Stimulated activated CD8-positive, alpha-beta memory T cell treated with anti-CD3 and anti-CD28 coated beads, Interleukin-2, amount 100 ng/mL, for 1 hour (primary cell): ENCODE measurements at regions not wholly inside any gene's neighbourhood (a gene's known extent, or its start where the extent isn't known, plus 50 kb on each side); places are given as distances from the start of the nearest gene placed in this dataset.
"Not testable (repeated sequence)": the region's sequence is repeated elsewhere in the genome, so short reads cannot be mapped to it uniquely, and the experiment has no call there.

Experiments used
- DNase-seq, 2 donors: peaks; one replicate each; pipeline ENCODE4 v3.0.0-alpha.2; 2020; ENCODE audit warnings: low read depth in 2 of 2

DNA sequence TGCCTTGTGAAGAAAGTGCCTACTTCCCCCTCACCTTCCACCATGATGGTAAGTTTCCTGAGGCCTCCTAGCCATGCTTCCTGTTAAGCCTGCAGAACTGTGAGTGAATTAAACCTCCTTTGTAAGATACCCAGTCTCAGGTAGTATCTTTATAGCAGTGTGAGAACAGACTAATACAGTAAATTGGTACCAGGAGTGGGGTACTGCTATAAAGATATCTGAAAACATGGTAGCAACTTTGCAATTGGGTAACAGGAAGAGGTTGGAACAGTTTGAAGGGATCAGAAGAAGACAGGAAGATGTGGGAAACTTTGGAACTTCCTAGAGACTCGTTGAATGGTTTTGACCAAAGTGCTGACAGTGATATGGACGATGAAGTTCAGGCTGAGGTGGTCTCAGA is 550.3 kb upstream of the ADAMTS5 start:
- DNase-seq = not testable (repeated sequence)

DNA sequence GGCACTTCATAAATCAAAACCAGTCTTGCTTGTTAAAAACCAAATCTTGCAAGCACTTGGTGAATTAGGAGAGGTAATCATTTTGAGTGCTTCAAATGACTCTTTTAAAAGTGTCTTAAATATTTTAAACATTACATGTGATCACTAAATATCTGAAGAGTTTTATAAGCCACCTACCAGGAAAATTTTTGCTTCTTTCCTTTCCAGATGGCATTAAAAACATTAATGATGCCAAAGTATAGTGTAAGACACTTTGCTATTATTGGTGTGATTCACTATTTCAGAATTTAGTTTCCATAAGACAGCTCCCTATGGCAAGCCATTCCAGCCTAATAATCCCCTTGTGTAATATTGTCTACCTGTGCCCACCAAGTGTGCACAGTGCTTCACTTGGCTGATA is 548.8 kb upstream of the ADAMTS5 start:
- no peak for DNase-seq

DNA sequence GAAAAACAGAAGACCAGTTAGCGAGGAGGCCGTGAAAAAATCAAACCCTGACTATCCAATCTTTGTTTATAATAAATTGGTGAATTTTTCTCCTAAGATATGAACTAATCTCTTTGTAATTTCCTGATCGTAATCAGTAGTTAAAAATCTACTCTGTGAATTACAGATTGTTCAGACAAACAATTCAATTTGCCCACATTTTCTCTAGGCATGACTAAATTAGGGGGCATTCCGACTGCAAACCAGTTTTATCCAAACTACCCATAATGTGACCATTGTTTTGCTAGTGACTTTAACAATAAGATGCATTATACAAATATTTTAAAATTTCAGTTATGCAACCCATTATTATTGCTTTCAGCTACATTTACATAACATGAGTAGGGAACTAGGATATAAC is 546.9 kb upstream of the ADAMTS5 start:
- no peak for DNase-seq

DNA sequence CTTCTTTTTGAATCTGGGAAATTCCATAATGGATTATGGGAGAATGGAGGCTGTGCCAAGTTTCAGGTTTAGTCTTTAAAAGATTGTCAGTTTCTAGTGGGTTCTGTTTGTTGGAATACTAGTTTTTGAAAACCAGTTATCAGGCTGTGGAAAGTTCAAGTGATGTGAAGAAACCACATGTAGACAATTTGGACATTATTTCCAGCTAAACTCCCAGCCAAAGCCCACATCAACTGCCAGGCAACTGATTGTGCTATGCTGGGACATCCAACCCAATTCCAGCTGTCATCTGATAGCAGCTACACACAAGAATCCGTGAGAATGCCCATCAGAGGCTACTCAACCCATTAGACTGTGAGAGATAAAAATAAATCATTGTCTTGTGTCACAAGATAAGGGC is 546.1 kb upstream of the ADAMTS5 start:
- DNase-seq = no peak

DNA sequence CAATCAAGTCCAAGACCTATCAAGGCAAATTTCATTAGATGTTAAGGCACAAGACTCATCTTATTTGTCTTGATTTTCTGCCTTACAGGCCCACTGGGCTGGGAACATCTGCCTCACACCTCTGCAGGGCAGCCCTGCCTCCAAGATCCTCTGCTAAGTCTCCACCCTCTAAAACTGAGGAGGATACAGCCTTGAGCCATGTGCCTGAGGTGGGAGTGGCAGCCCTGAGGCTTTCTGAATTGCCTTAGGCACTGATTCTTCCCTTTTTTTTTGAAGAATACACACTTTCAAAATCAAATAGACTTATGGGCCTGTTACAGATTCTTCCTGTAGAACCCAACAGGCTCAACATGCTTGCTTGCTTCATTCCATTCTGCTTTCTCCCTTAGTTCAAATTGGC is 544.3 kb upstream of the ADAMTS5 start:
- no peak for DNase-seq

DNA sequence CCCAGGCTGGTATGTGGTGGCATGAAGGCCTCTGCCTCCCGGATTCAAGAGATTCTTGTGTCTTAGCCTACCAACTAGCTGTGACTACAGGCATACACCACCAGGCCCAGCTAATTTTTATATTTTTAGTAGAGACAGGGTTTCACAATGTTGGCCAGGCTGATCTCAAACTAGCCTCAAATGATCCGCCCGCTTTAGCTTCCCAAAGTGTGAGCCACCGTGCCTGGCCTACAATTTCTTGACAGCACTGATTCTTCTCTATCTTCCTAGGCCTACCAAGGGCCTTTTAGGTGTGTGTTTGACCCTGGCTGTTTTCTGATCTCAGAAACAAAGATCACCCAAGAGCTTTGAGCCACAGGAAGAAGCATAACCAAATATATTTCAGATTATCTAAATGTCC is 540.8 kb upstream of the ADAMTS5 start:
- no peak for DNase-seq

DNA sequence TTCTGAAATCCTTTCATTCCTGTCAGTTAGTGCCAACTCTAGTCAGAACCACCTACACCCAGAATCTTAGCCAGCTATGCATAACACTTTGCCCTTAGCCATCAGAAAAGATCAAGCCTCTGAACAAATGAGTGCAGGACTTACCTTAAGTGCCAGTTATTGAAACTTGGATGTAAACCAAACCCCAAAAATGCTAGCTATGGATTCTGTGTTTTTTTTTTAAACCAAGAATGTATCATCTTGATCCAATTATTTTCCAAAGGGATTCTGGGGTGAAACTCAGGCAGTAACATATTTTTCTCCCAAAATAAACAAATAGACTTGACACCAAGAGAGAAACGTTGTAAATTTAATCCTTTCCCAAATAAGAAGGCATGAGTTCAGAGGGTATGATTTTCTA is 538.6 kb upstream of the ADAMTS5 start:
- no peak for DNase-seq

DNA sequence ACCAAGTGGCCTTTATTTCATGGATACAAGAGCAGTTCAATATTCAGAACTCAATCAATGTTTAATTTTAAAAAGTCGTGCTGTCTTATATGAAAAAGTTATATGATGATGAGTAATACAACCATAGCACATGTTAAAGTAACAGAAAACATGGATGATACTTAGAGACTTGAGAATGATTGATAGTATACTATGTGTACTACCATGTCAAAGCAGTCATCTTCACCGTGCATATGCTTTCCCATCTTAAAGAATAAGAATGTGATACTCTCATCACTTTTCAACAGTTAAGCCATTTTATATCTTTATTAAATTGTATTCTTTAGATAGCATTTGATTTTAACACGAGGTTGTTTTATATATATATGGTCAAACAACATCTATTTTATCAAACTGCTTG is 535.9 kb upstream of the ADAMTS5 start:
- DNase-seq = no peak

DNA sequence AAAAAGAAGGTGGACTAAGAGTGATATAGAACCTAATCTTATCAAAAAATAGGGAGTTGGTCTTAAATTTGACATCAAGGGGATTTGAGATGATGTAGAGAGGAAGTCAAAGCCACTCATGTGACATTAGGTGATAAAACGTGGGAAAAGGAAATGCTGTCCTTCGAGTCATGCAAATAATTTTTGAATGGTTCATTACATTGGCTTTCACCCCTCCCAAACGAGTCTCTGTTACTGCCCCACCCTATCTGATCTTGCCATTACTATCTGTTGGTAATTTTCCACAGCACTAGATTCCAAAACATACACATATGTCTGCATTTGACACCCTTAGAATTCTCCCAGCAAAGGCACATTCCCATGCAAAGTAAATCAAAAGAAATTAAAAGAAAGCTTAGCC is 531.1 kb upstream of the ADAMTS5 start:
- DNase-seq = no peak

DNA sequence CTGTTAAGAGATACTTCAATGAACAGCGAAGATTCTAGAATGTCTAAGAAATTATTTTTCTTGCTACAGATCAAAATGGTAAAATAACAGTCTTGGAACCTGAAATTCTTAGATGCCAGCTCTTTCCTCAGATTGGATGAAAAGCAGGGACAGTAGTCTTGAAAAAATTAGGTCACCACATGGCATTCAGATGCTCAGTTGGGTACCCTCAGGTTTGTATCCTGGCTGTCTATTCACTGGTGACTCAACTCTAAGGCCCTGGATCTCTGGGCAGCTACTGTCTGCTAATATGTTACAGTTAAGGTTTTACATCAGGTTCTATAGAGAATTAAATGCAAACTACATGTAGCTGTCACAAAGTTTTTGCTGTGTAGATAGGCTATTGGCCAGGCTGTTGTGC is 528.9 kb upstream of the ADAMTS5 start:
- DNase-seq = no peak

DNA sequence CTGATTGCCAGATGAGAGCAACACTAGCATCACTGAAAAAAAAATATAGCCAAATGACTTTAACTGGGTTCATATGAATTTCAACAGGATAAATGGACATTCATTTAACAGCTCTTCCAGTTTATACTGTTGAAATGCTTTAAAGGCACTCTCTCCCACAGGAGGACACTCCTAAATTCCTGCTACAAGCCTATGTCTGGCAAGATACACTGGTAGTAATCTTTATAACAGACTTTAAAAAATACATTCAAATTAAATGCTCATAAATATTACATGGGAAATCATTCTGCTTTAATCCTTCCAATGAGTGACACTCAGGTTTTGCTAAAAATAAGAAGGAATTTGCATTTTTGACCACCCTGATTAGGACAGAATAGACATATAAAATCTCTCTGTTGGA is 526.7 kb upstream of the ADAMTS5 start:
- DNase-seq = no peak

DNA sequence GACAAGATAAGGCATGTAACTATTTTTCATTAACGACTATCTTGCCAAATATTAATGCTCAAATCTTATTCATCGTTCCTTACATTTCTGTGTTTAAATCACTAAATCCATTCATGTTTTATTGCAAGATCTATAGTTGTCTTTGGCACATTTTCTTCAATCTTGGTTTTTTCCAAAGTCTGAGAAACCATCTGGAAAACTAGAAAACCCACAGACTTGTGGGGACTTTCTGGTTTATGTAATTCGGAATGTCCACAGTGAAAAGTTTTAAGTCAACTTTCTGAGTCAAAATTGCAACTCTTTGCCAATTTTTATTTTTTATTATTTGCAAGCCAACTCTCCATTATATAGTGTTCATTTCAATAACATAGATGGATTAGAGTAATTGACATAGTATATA is 520.8 kb upstream of the ADAMTS5 start:
- no peak for DNase-seq

DNA sequence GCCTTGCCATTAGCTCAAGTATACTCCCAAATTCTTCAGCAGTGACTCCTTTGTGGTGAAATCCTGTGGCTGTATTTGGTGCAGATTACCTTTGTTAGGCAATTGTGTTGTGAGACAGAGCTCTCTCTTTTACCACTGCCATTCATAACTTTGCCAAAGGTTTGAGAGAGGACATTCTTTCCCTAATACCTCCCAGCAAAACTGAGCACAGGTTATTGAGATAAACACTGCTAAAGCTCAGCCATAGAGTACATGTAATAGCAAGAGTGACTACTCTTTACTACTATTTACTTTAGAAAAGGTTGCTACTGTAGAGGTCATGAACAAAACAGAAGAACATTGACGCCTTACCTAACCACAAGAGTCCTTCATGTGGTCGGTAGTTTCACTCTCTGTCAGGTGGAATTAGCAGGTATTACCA is 514.0 kb upstream of the ADAMTS5 start:
- no peak for DNase-seq

DNA sequence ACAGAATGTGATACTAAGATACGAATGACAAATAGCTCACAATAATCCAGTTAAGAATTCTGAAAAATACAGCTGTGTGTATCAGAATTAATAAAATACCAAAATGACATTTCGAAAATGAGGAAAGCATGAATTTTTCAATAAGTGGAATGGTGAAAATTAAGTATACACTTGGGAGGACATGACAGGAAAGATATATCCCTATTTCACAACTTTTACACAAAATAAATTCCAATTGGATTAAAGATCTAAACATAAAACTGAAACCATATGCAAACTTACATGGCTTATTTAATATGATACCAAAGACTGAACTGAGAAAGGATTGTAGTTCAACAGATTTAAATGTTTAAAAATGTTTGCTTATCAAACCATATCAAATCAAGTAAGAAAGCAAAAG is 510.4 kb upstream of the ADAMTS5 start:
- no peak for DNase-seq

DNA sequence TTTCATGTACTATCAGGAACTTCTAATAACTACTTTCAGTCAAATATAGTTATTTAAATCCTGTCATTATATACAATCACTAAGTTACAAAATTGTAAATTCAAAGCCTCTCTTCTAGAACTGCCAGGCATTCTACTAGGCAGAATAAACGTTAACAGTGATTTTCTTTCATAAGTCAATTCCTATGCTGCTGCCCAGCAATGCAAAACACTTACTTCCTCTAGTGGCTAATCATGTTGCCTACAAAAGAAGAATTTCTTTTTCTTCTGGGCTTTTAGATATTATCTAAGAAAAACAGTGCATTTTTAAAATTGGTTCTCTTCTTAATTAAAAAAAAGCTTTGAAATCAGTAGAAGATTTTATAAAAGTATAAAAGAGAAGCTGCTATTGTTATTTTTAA is 509.8 kb upstream of the ADAMTS5 start:
- no peak for DNase-seq

DNA sequence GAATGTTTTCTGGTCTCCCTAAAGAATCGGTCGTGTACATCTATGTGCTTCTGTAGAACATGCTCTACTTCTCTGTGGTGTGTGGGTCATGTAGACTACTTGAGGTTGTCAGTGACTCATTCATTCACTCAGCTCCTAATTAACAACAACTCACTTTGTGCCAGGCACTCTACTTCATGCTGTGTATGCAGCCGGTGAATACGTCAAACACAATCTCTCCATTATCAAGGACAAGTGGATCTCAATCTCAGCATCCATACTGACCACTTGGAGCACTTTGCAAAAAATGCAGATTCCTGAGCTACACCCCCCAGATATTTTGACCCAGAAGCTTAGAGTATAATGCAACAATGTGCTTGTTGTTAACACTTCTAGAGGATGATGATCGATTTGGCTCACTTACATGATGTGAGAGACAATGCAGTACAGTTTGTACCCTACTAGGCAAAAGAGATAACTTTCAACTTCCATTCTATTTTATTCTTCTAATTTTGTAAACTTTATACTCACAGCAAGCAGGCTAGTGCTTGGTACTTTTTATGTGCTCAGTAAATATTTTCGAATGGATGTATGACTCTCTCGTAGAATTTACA is 508.6 kb upstream of the ADAMTS5 start:
- no peak for DNase-seq

DNA sequence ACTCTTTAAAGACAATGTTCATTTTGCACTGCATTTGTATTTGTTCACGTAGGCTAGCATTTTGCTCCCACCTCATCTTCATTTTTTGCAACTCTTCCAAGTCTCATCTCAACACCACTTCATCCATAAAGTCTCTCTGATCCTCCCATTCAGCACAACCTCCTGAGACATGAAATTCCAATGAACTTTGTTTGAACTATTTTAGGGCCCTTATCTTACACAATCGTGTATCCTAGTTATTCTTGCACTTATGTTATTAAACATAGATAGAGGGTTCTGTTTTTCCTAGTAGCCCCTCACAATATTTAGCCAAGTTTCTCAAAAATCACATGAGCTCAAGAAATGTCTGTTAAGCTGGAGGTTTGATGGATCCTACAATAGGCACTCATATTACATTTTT is 500.5 kb upstream of the ADAMTS5 start:
- no peak for DNase-seq

DNA sequence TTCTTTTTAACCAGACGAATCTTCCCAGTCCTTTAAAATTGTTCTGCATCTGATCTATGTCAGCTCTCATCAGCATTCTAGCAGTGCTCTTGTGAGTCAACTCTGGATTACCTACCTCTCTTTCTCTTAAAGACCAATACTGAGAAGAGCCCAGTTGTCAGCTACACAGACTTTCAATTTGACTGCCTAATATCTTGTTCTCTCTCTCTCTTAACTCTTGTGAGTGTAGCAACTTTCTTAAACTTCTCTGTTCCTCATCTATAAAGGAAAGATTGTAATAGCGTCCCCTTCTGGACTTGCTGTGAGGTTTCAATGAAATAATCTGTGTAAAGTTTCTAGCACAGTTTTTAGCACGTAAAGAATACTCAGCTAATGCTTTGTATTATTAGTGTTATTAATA is 499.3 kb upstream of the ADAMTS5 start:
- no peak for DNase-seq

DNA sequence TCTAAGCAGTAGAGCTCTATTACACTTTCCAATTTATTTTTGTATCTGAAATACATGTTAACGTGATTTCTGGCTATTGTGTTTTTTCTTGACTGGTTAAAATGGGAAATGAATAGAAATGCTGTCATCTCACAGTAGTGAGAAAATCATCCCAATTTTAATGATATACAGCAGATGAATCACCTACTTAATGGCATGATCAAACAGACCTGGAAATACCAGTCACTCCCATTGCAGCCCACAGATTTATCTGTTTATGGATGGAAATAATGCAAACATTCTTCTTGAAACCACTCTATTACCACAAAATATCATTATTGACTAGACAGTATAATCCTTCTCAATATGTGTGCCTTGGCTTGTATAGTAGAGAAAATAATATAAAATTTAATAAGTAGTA is 497.8 kb upstream of the ADAMTS5 start:
- DNase-seq = no peak

DNA sequence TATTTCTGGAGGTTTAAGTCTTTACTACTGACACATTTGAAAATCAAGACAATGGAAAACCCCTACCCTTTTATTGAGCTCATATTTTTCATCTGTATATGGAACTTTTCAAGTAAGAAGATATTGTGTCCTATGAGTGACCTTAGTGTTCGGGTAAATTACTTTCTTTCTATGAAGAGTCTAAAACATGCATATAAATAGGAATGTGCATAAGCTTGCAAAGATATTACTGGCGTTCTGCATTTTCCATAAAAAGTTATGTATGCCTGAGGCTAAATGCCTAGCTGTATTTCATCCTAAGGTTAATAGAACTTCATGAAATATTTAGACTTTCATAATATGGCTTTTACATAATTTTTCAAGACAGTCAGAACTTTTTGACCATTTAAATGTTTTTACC is 495.8 kb upstream of the ADAMTS5 start:
- DNase-seq = no peak

DNA sequence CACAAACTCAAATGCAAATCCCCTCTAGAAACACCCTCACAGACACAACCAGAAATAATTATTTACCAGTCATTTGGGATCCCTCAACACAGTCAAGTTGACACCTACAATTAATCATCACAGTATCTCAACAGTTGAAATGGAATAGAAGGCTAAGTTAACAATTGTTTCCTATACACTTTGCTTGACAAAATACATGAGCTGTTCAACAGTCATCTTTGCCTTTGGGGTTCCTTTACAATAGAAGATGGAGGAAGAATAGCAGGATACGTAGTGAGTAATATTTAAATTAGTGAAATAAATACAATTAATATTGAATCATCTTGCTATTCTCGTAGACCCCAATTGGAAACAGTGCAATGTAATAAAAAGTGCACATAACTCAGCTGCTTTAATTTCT is 487.3 kb upstream of the ADAMTS5 start:
- DNase-seq = no peak

DNA sequence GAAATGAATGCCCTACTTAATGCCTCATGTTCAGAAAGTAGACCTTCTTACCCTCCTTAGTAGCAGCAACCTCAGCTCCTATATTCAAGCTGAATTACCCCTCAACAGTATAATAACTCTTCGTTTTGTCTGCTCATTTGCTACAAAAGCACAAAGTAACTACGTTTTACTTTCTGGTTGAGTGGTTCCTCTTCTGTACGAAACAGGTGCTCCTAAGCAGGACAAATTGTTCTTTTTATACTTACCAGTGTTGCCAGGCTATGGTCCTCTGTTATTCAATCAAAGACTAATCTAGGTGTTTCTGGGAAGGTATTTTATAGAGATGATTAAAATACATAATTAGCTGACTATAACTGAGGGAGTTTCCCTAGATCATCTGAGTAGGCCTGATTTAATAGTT is 484.2 kb upstream of the ADAMTS5 start:
- no peak for DNase-seq

DNA sequence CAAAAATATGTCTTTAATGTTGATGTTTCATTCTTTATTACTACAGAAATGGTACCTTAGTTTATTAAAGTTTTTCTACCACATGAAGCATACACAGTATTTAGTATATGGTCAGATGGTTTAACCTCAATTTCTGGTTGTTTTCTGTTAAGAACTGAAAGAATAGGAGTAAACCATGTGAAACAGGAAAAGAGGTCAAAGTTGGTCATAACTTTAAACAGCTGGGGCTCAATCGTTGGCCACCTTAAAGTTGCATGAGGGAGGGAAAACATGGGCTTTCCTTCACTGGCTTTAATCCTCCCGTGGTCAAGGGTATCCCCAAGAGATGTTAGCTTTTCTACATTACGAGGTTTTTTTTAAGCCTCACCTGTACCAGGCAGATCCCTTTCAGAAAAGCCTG is 483.3 kb upstream of the ADAMTS5 start:
- no peak for DNase-seq

DNA sequence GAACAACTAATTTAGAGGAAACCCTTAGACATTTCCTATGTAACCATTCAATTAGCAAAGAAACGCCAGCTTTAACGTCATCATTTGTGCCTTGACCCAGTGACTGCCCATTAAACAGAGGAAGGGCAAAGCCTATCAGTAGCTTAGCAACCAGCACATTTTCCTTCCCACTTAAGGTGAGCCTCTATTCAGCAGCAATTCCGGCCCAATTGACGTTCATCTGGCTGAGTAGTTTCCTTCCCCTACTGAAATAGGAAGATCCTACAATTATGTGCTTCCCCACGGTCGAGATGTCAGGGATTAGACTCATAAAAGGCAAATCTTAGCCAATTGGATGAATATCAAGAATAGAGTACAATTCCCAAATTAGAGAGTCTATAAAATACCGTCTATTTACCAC is 482.1 kb upstream of the ADAMTS5 start:
- DNase-seq = no peak

DNA sequence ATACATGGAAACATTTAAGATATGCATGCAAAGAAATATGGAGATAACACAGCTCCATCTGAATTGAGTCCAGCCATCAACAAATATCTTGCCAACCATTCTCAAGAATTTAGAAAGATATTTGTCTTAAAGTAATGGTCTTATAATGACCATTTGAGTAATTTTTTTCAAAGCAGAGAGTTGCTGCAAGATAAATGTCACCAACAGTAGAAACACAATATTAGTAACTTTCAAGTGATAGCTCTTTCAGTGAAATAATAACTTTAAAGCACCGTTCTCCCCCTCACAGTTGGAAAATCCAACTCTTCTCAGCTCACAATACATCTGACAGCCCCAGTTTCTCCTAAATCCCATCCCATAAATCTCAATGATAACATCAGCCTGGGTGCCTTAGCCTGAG is 481.0 kb upstream of the ADAMTS5 start:
- no peak for DNase-seq
